ENCODE measurements at regions not wholly inside any gene's neighbourhood (a gene's known extent, or its start where the extent isn't known, plus 50 kb on each side); places are given as distances from the start of the nearest gene placed in this dataset.

DNA sequence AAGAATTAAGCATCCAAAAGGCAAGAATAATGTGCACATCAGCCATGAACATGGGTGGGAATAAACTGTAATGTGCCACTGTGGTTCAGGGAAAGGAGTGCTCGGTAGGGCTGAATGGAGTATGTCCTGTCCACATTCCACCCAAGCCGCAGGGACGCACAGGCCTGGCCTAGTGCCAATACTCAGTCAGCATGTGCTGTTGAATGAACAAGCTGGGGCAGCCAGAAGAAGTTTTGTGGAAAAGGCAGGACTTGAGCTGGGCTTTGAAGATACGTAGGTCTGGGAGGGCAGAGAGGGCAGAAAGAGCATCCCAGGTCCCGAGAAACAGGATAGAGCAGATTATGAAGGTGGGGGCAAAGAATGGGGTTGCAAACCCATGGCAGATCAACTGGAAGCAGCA, 60.0 kb upstream of the PLET1 start:
- in situ Hi-C loops (cut with HindIII; ENCODE audit: low sequenced_read_pairs) = no loop called here
- TF ChIP-seq, protein P1, sequence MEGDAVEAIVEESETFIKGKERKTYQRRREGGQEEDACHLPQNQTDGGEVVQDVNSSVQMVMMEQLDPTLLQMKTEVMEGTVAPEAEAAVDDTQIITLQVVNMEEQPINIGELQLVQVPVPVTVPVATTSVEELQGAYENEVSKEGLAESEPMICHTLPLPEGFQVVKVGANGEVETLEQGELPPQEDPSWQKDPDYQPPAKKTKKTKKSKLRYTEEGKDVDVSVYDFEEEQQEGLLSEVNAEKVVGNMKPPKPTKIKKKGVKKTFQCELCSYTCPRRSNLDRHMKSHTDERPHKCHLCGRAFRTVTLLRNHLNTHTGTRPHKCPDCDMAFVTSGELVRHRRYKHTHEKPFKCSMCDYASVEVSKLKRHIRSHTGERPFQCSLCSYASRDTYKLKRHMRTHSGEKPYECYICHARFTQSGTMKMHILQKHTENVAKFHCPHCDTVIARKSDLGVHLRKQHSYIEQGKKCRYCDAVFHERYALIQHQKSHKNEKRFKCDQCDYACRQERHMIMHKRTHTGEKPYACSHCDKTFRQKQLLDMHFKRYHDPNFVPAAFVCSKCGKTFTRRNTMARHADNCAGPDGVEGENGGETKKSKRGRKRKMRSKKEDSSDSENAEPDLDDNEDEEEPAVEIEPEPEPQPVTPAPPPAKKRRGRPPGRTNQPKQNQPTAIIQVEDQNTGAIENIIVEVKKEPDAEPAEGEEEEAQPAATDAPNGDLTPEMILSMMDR (IDR thresholded peaks at IDR 0.05; ENCODE audit: low read depth, low read length) = no peak
- no peak overlapping the region for H3K4me3 ChIP-seq (ENCODE audit: low read depth, low read length)
- DNase-seq (ENCODE audit: low read depth, low spot score) = peak; percentile 90

DNA sequence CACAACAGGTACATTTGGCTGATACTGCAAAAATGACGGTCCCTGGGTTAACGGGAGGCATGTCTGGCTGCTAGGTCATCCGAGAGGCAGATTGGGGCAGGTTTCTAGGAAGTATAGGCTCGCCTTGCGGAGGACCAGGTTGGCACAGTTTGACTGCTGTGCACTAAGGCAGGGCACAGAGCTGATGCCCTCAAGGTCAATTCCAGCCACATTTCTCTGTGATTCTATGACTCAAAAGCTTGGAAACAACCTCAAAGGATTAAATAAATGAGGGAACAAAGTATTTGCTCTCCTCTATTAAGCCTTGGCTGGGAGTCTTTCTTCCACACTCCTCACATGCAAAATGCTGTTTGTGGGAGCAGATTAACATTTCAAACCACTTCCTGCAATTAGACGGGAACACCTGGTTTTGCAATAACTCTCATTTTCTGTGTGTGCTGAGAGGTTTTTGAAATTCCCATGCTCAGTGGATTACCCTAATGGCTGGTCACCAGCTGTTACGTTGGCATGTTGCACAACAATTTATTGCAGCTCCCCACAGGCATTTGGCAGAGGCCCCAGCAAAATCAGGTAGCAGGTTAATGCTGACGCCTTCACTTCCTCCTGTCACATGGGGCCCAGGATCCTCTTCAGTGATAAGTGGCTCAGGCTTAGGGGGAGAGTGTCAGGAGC, 61.0 kb upstream of the PLET1 start:
- in situ Hi-C loops (cut with HindIII; ENCODE audit: low sequenced_read_pairs) = no loop called here
- TF ChIP-seq, protein P1 (IDR thresholded peaks at IDR 0.05; ENCODE audit: low read depth, low read length) = no peak
- H3K4me3 ChIP-seq (ENCODE audit: low read depth, low read length) = no peak overlapping the region
- peak; percentile 85 for DNase-seq (ENCODE audit: low read depth, low spot score)

DNA sequence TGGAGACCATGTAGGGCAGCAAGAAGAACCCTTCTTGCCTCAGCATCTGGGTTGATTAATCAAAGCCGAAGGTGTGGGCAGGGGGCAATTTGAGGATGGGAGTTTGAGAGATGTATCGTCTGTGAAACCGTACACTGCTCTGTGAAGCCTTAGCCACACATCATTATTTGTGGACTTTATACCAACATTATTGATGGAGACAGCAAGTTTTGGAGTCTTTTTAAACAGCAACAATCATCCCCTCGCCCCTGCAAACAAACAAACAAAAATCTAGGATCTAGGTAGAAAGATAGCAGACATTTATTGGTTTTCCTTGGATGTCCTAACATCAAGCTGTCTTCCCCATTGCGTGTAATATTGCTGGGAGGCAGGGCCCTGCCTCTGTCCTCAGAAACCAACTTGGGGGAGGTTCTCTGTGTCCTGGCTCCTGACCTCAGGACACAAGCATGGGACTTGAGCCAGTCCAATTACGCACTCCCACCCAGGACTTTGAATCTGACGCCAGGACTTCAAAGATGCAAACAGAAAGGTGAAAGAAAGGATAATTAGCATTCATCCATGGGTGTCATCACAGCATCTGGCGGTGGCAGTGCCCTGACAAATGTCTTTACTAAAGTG, 61.6 kb upstream of the PLET1 start:
- DNase-seq (ENCODE audit: low read depth, low spot score) = no peak
- in situ Hi-C loops (cut with HindIII; ENCODE audit: low sequenced_read_pairs) = no loop called here
- H3K4me3 ChIP-seq (ENCODE audit: low read depth, low read length) = no peak overlapping the region
- TF ChIP-seq, protein P1 (IDR thresholded peaks at IDR 0.05; ENCODE audit: low read depth, low read length) = no peak

DNA sequence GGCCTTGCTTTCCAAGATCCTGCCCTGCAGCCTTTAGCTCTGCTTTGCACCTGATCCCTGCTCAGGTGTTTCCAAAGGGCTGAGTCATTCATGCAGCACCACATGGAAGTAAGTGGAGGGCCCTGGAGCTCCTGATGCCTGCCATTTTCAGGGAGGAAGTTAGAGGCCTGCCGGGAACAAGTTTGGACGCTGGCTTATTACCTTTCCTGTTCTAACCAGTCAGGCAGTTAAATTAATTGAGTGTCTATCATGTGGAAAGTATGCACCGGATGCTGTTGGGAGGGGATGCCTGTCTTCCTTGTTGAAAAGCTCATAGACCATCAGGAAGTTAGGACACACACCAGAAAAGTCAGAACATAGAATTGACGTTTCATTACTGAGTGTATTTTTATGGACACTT, 73.7 kb upstream of the PLET1 start:
- in situ Hi-C loops (cut with HindIII; ENCODE audit: low sequenced_read_pairs) = no loop called here
- DNase-seq (ENCODE audit: low read depth, low spot score) = no peak
- H3K4me3 ChIP-seq (ENCODE audit: low read depth, low read length) = no peak overlapping the region
- TF ChIP-seq, protein P1 (IDR thresholded peaks at IDR 0.05; ENCODE audit: low read depth, low read length) = no peak

DNA sequence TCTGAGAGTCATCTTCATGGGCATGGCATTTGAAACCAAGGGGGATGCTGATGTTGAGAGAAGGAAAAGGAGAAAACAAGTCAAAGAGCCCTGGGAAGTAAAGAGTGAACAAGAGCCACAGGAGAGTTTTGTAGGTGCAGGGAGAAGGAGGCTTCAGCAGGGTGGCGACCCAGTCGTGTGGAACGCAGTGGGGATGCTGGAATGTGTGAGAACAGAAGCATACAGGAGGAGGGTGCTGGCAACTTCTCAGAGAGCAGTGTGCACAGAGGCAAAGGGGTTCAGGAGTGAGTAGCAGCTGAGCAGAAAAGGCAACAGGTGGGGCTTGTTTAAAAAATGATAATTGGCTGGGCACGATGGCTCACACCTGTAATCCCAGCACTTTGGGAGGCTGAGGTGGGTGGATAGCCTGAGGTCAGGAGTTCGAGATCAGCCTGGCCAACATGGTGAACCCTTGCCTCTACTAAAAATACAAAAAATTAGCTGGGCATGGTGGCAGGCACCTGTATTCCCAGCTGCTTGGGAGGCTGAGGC, 75.8 kb upstream of the PLET1 start:
- in situ Hi-C loops (cut with HindIII; ENCODE audit: low sequenced_read_pairs) = no loop called here
- TF ChIP-seq, protein P1 (IDR thresholded peaks at IDR 0.05; ENCODE audit: low read depth, low read length) = no peak
- DNase-seq (ENCODE audit: low read depth, low spot score) = no peak
- no peak overlapping the region for H3K4me3 ChIP-seq (ENCODE audit: low read depth, low read length)

DNA sequence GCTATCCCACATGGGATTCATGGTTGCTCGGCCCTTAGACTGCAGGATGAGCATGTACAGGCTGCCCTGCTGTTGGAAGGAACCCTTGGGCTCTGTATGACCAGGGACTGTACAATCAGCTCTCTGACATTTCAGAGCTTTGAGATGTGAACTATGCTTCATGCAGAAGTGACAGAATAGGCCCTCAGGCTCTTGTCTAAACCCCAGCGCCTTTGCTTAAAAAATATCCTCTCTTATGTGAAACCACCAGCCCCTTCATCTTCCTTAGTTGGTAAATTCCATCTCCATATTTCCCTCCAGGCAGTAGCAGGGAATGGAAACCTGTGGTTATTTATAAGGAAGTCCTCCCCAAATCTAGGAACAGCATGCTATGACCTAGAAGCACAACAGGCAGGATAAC, 78.9 kb upstream of the PLET1 start:
- TF ChIP-seq, protein P1 (IDR thresholded peaks at IDR 0.05; ENCODE audit: low read depth, low read length) = no peak
- in situ Hi-C loops (cut with HindIII; ENCODE audit: low sequenced_read_pairs) = no loop called here
- H3K4me3 ChIP-seq (ENCODE audit: low read depth, low read length) = no peak overlapping the region
- DNase-seq (ENCODE audit: low read depth, low spot score) = no peak
